Transverse colon (tissue), 4 donors: ENCODE measurements at regions not wholly inside any gene's neighbourhood (a gene's known extent, or its start where the extent isn't known, plus 50 kb on each side); places are given as distances from the start of the nearest gene placed in this dataset.

Experiments used
- DNase-seq: peaks from one replicate; pipeline ENCODE4 v3.0.0-alpha.2; 2019
- H3K27ac ChIP-seq, 4 donors: fragments of 200-600 bp; sonication (generic); 2 replicates each; pipeline ENCODE4 v1.5.1; 2016 to 2018; ENCODE audit warnings: inconsistent platforms in 4 of 4
- H3K27me3 ChIP-seq: fragments of 200-600 bp; sonication (generic); 2 replicates; pipeline ENCODE4 v1.5.1; 2017; ENCODE audit warnings: inconsistent platforms
- H3K36me3 ChIP-seq, 4 donors: fragments of 200-600 bp; sonication (generic); 2 replicates each; pipeline ENCODE4 v1.5.1; 2017 to 2019; ENCODE audit warnings: inconsistent platforms in 4 of 4
- H3K4me1 ChIP-seq, 4 donors: fragments of 200-600 bp; sonication (generic); 2 replicates each; pipeline ENCODE4 v1.5.1; 2017 to 2020; ENCODE audit warnings: inconsistent platforms in 4 of 4
- H3K4me3 ChIP-seq, 4 donors: fragments of 200-600 bp; sonication (generic); 1 replicate in 1 of 4; 2 replicates in 3 of 4; pipeline versions ENCODE4 v1.5.1 to v1.6.1; 2017 to 2019; ENCODE audit warnings: inconsistent platforms in 4 of 4
- H3K9me3 ChIP-seq, 2 donors: fragments of 200-600 bp; sonication (generic); 2 replicates each; pipeline ENCODE4 v1.5.1; 2017 to 2019; ENCODE audit warnings: inconsistent platforms in 2 of 2
- CTCF ChIP-seq, 5 experiments: fragments of 200-600 bp in 3 of 5; fragments of 450-650 bp in 2 of 5; sonication (generic) in 3 of 5; IDR thresholded peaks; 1 replicate in 2 of 5; 2 replicates in 3 of 5; pipeline ENCODE4 v1.5.1; 2016 to 2017; ENCODE audit warnings: antibody characterized with exemption in 5 of 5, inconsistent platforms in 3 of 5, mild to moderate bottlenecking in 2 of 5, moderate library complexity in 1 of 5
- EP300 ChIP-seq: sonication (generic); formaldehyde crosslinking; IDR thresholded peaks from one replicate; pipeline ENCODE4 v1.6.1; 2017; ENCODE audit warnings: antibody characterized with exemption, low read depth
- POLR2A ChIP-seq: fragments of 450-650 bp; IDR thresholded peaks from one replicate; pipeline ENCODE4 v1.6.1; 2016; ENCODE audit warnings: antibody characterized with exemption, mild to moderate bottlenecking, moderate library complexity
- POLR2AphosphoS5 ChIP-seq, 3 donors: sonication (generic); formaldehyde crosslinking; IDR thresholded peaks; one replicate each; pipeline ENCODE4 v1.6.1; 2016; ENCODE audit warnings: antibody characterized with exemption in 3 of 3
- WGBS, 2 donors: methylation state at CpG; one replicate each; pipeline ENCODE4 v1.1.5; 2018; ENCODE audit warnings: low coverage in 1 of 2; 5-methylcytosine and 5-hydroxymethylcytosine counted together
- in situ Hi-C, 4 donors: fragments of 200-750 bp; cut with MboI; loops; one replicate each; pipeline versions ENCODE4 v1.15.0 to v1.15.1; 2017; ENCODE audit warnings: low sequenced_read_pairs in 3 of 4, low pct_ligation_motif_present in 1 of 4, low pct_unique_long_range_greater_than_20kb in 1 of 4
- intact Hi-C: fragments of 100-400 bp; cut with DNase I; formaldehyde crosslinking; loops from one replicate; pipeline ENCODE4 v1.15.1; 2023; ENCODE audit warnings: low total_unique reads

DNA sequence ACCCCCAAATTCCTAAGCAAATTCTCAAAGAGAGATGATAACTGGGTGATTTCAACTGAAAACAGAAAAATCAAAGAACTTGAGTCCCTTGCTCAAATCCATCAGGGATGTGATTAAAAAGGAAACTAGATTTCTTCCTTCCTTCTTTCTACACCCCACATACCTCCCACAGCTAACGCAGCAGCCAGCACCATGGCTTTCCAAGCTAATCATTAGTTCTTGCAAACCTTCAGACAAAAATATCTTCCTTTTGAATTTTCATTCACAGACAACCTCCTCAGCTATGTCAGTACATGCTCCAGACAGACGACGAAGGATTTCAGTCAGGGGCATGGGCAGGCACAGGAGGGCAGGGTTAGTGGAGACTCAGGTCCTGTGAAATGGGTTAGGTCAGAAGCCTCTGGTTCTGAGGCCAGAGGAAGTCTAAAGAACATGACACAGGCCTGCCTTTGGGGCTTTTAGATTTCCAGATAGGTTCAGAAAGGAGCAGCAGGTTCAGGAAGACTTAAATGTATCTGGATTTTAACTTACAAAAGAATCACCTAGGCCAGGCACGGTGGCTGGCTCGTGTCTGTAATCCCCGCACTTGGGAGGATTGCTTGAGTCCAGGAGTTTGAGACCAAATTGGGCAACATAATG is 173.7 kb upstream of the NFIB start:
- Histone ChIP-seq H3K36me3 (no peaks in the 10 kb centered on the region), H3K27ac (no peak overlapping the region), H3K27me3 (peaks cover 6% of the 10 kb centered on the region), H3K4me1 (no peaks in the 10 kb centered on the region), H3K4me3 (no peak overlapping the region), H3K9me3 (no peaks in the 10 kb centered on the region)
- WGBS, 2 donors: 88 to 100% methylated on average over 3 to 6 of the region's 6 CpGs
- TF ChIP-seq POLR2AphosphoS5 (IDR thresholded peaks at IDR 0.05) (no peak), EP300 (no peak), CTCF (IDR thresholded peaks at IDR 0.05) (no peak), POLR2A (no peak)
- intact Hi-C loops: no loop called here
- in situ Hi-C loops: no loop called here
- DNase-seq: no peak

GRCh38 chr9:14485366-14485765 is 171.4 kb upstream of the NFIB start:
- no peak overlapping the region for H3K4me3 ChIP-seq
- intact Hi-C loops (no loop called here), in situ Hi-C loops (no loop called here)
- TF ChIP-seq EP300 (no peak), CTCF (IDR thresholded peaks at IDR 0.05) (no peak), POLR2A (no peak), POLR2AphosphoS5 (IDR thresholded peaks at IDR 0.05) (no peak)
- no peak overlapping the region for H3K27ac ChIP-seq
- no peaks in the 10 kb centered on the region for H3K36me3 ChIP-seq
- no peaks in the 10 kb centered on the region for H3K4me1 ChIP-seq
- peaks cover 6% of the 10 kb centered on the region for H3K27me3 ChIP-seq
- WGBS, 2 donors: 72 to 100% methylated on average over 1 to 5 of the region's 5 CpGs
- DNase-seq: no peak
- no peaks in the 10 kb centered on the region for H3K9me3 ChIP-seq

GRCh38 chr9:14482856-14483255 is 168.9 kb upstream of the NFIB start:
- TF ChIP-seq CTCF (IDR thresholded peaks at IDR 0.05) (no peak), POLR2A (no peak), POLR2AphosphoS5 (IDR thresholded peaks at IDR 0.05) (no peak), EP300 (no peak)
- intact Hi-C loops: no loop called here
- WGBS, 2 donors: 51 to 56% methylated on average over 3 of the region's 3 CpGs
- in situ Hi-C loops: no loop called here
- Histone ChIP-seq H3K27me3 (peaks cover 6% of the 10 kb centered on the region), H3K27ac (no peak overlapping the region), H3K9me3 (no peaks in the 10 kb centered on the region), H3K4me1 (no peaks in the 10 kb centered on the region), H3K4me3 (no peak overlapping the region), H3K36me3 (no peaks in the 10 kb centered on the region)
- DNase-seq: no peak

GRCh38 chr9:14480526-14480925 is 166.6 kb upstream of the NFIB start:
- Histone ChIP-seq H3K27ac (no peak overlapping the region), H3K27me3 (peaks cover 6% of the 10 kb centered on the region), H3K9me3 (no peaks in the 10 kb centered on the region), H3K4me1 (no peaks in the 10 kb centered on the region), H3K4me3 (no peak overlapping the region), H3K36me3 (no peaks in the 10 kb centered on the region)
- intact Hi-C loops: no loop called here
- in situ Hi-C loops: no loop called here
- no peak for DNase-seq
- WGBS, 2 donors: 48 to 68% methylated on average over 3 of the region's 3 CpGs
- TF ChIP-seq EP300 (no peak), POLR2A (no peak), CTCF (IDR thresholded peaks at IDR 0.05) (no peak)
